Progenitor cell of endocrine pancreas (in vitro differentiated cells): ENCODE measurements at regions not wholly inside any gene's neighbourhood (a gene's known extent, or its start where the extent isn't known, plus 50 kb on each side); places are given as distances from the start of the nearest gene placed in this dataset.

Experiments used
- DNase-seq: peaks from one replicate; pipeline ENCODE4 v3.0.0; 2021; ENCODE audit warnings: low spot score; ENCODE audit not compliant: unreplicated experiment
- H3K27ac Mint-ChIP-seq: 2 replicates; pipeline ENCODE4 v1.8.0; 2021; ENCODE audit warnings: mild to moderate bottlenecking, moderate library complexity, mixed read lengths
- H3K27me3 Mint-ChIP-seq: 2 replicates; pipeline ENCODE4 v1.8.0; 2021; ENCODE audit warnings: mixed read lengths
- H3K36me3 Mint-ChIP-seq: 2 replicates; pipeline ENCODE4 v1.8.0; 2022; ENCODE audit warnings: mixed read lengths; ENCODE audit not compliant: insufficient read depth
- H3K4me1 Mint-ChIP-seq: 2 replicates; pipeline ENCODE4 v1.8.0; 2021; ENCODE audit warnings: low read depth, mixed read lengths
- H3K4me3 Mint-ChIP-seq: 2 replicates; pipeline ENCODE4 v1.8.0; 2021; ENCODE audit warnings: low read depth, mild to moderate bottlenecking, moderate library complexity, mixed read lengths
- H3K9me3 Mint-ChIP-seq: 2 replicates; pipeline ENCODE4 v1.8.0; 2021; ENCODE audit warnings: low read depth, mixed read lengths
- CTCF ChIP-seq: fragments of 200-600 bp; sonication (generic); IDR thresholded peaks from one replicate; pipeline ENCODE4 v1.5.0; 2021; ENCODE audit warnings: antibody characterized with exemption, mild to moderate bottlenecking; ENCODE audit not compliant: unreplicated experiment

- H3K4me1 Mint-ChIP-seq, result peaks cover 9% of the 10 kb centered on the region
- H3K4me3 Mint-ChIP-seq, result no peak overlapping the region
- H3K27ac Mint-ChIP-seq, result no peak overlapping the region
- H3K9me3 Mint-ChIP-seq, result no peaks in the 10 kb centered on the region
- H3K36me3 Mint-ChIP-seq, result no peaks in the 10 kb centered on the region
- TF ChIP-seq CTCF, result no peak
- no peak for DNase-seq
- H3K27me3 Mint-ChIP-seq, result no peaks in the 10 kb centered on the region
Measured at GRCh38 chr2:19425419-19425818, 67.0 kb upstream of the OSR1 start.

- no peak overlapping the region for H3K4me3 Mint-ChIP-seq
- peaks cover 3% of the 10 kb centered on the region for H3K4me1 Mint-ChIP-seq
- no peak for TF ChIP-seq CTCF
- no peaks in the 10 kb centered on the region for H3K9me3 Mint-ChIP-seq
- no peak overlapping the region for H3K27ac Mint-ChIP-seq
- no peak for DNase-seq
- no peaks in the 10 kb centered on the region for H3K27me3 Mint-ChIP-seq
- H3K36me3 Mint-ChIP-seq, result no peaks in the 10 kb centered on the region
Measured at GRCh38 chr2:19419211-19419880, 60.9 kb upstream of the OSR1 start.

- Mint-ChIP-seq H3K9me3 (no peaks in the 10 kb centered on the region), H3K36me3 (no peaks in the 10 kb centered on the region), H3K27me3 (no peaks in the 10 kb centered on the region), H3K4me1 (peaks cover 2% of the 10 kb centered on the region), H3K4me3 (no peak overlapping the region), H3K27ac (no peak overlapping the region)
- no peak for TF ChIP-seq CTCF
- DNase-seq, result no peak
Measured at GRCh38 chr2:19416784-19417684, 58.6 kb upstream of the OSR1 start.

GRCh38 chr2:19416083-19416482 lies 57.7 kb upstream of the OSR1 start:
- H3K4me1 Mint-ChIP-seq, result peaks cover 2% of the 10 kb centered on the region
- H3K9me3 Mint-ChIP-seq, result no peaks in the 10 kb centered on the region
- DNase-seq, result no peak
- no peaks in the 10 kb centered on the region for H3K36me3 Mint-ChIP-seq
- H3K27ac Mint-ChIP-seq, result no peak overlapping the region
- H3K27me3 Mint-ChIP-seq, result no peaks in the 10 kb centered on the region
- H3K4me3 Mint-ChIP-seq, result no peak overlapping the region
- TF ChIP-seq CTCF, result no peak

GRCh38 chr2:19409046-19409445 lies 50.6 kb upstream of the OSR1 start:
- no peak overlapping the region for H3K27ac Mint-ChIP-seq
- H3K36me3 Mint-ChIP-seq, result no peaks in the 10 kb centered on the region
- H3K4me1 Mint-ChIP-seq, result peaks cover 5% of the 10 kb centered on the region
- no peak for TF ChIP-seq CTCF
- no peak overlapping the region for H3K4me3 Mint-ChIP-seq
- no peaks in the 10 kb centered on the region for H3K27me3 Mint-ChIP-seq
- H3K9me3 Mint-ChIP-seq, result no peaks in the 10 kb centered on the region
- DNase-seq, result no peak
